ENCODE measurements at regions not wholly inside any gene's neighbourhood (a gene's known extent, or its start where the extent isn't known, plus 50 kb on each side); places are given as distances from the start of the nearest gene placed in this dataset.

DNA sequence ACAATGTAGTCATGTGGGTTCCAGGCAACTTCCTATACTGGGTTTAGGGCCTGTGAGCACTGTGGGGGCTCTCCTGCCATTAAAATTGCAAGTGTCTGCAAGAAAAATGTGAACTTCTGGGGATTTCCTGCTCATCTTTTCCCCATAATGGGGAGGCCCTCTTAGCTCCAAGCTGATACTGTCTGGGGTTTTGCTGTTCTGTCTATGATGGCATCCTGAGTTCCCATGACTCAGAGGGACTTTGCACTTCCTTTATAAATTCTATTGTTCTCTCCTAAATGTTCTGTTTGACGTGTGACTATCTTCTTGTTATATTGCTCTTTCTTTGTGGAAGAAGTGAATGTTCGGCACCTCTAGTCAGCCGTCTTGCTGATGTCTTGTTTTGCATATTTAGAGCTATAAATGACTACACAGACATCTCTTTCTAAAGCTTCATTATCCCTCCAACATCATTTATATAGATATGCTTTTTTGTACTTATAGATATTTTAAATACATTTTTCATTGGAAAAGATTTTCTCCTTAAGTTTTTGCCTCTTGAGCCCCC lies 465.8 kb downstream of the NAF1 start:
- no peaks in the 10 kb centered on the region for H3K9me3 ChIP-seq (ENCODE audit: low read length)
- no peak overlapping the region for H3K4me2 ChIP-seq (ENCODE audit: low read length)
- intact Hi-C loops (cut with micrococcal nuclease), result no loop called here
- no peaks in the 10 kb centered on the region for H3K27me3 ChIP-seq (ENCODE audit: low read length)
- H3F3A ChIP-seq (ENCODE audit: low read length, unreplicated experiment), result no peaks in the 10 kb centered on the region
- TF ChIP-seq CTCF (conservative IDR thresholded peaks at IDR 0.05; ENCODE audit: low read depth, low read length) (no peak), EZH2 (IDR thresholded peaks at IDR 0.05; ENCODE audit: low read length, unreplicated experiment) (no peak), EZH2phosphoT487 (IDR thresholded peaks at IDR 0.05; ENCODE audit: borderline replicate concordance, low read length) (no peak)
- H4K20me1 ChIP-seq (ENCODE audit: low read length), result no peaks in the 10 kb centered on the region
- H3K4me1 ChIP-seq (ENCODE audit: insufficient read depth, low read length), result no peaks in the 10 kb centered on the region
- H3K9ac ChIP-seq (ENCODE audit: low read length), result no peak overlapping the region
- no TSS peak for BruUV-seq (replicated peaks)
- ChIA-PET CTCF (no interaction called here), POLR2A (ENCODE audit: unreplicated experiment) (no interaction called here)
- no peak overlapping the region for H3K4me3 ChIP-seq (ENCODE audit: low read length)
- H3K36me3 ChIP-seq (ENCODE audit: low read depth, low read length), result no peaks in the 10 kb centered on the region
- H2AFZ ChIP-seq (ENCODE audit: low read length), result no peak overlapping the region
- H3K27ac ChIP-seq (ENCODE audit: low read length), result no peak overlapping the region
- no peak; the same call in 1 of the 2 replicates for ATAC-seq
- H3K79me2 ChIP-seq (ENCODE audit: low read length), result no peaks in the 10 kb centered on the region
- no peaks in the 10 kb centered on the region for H3K9me2 ChIP-seq (replicated peaks; ENCODE audit: low read length)
- DNase-seq, result no peak

DNA sequence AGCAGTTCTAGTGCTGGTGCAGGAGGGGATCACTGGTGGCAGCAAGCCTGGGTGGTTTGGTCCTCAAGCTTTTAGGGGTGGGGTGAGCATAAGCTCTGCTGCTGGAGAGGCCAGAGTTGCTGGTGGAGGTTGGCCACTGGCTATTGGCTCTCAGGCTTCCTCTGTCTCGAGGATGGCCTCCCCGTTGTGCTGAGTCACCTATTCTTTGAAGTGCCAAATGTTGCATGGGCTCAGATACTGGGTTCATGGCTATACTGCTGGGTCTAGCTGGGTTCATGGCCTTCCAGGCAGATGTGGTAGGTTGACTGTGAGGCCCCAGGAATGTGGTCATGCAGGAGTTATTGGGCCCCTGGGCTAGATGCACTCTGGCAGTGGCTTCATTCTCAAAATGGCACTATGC lies 466.3 kb downstream of the NAF1 start:
- Histone ChIP-seq H3K27me3 (ENCODE audit: low read length) (no peaks in the 10 kb centered on the region), H3K4me2 (ENCODE audit: low read length) (no peak overlapping the region), H2AFZ (ENCODE audit: low read length) (no peak overlapping the region), H3K27ac (ENCODE audit: low read length) (no peak overlapping the region), H3F3A (ENCODE audit: low read length, unreplicated experiment) (no peaks in the 10 kb centered on the region), H3K4me3 (ENCODE audit: low read length) (no peak overlapping the region), H3K79me2 (ENCODE audit: low read length) (no peaks in the 10 kb centered on the region), H3K4me1 (ENCODE audit: insufficient read depth, low read length) (no peaks in the 10 kb centered on the region), H3K9me3 (ENCODE audit: low read length) (no peaks in the 10 kb centered on the region), H3K36me3 (ENCODE audit: low read depth, low read length) (no peaks in the 10 kb centered on the region), H3K9me2 (replicated peaks; ENCODE audit: low read length) (no peaks in the 10 kb centered on the region), H4K20me1 (ENCODE audit: low read length) (no peaks in the 10 kb centered on the region), H3K9ac (ENCODE audit: low read length) (no peak overlapping the region)
- no peak for TF ChIP-seq CTCF (conservative IDR thresholded peaks at IDR 0.05; ENCODE audit: low read depth, low read length)
- TF ChIP-seq EZH2 (IDR thresholded peaks at IDR 0.05; ENCODE audit: low read length, unreplicated experiment), result no peak
- BruUV-seq (replicated peaks), result no TSS peak
- DNase-seq, result no peak
- intact Hi-C loops (cut with micrococcal nuclease), result no loop called here
- no peak for ATAC-seq
- ChIA-PET POLR2A (ENCODE audit: unreplicated experiment) (no interaction called here), CTCF (no interaction called here)

DNA sequence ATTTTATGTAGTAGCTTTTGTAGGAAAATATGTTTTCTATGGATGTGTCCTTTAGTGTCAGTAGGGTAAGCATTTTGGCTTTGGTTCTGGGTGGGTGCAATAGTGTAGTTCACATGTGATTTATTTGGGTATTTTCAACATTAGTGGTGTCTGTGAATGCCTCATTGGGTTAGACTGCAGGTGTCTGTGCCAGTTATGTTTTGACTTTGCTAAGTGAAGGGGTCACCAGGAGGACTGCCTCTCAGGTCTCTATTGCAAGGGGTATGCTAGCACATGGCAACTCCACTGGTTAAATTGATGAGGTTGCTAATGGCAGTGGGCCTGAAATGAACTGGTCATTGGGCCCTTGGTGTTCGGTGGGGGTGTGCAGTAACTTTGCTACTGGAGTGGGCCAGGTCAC lies 467.1 kb downstream of the NAF1 start:
- no peak overlapping the region for H3K4me2 ChIP-seq (ENCODE audit: low read length)
- H3K79me2 ChIP-seq (ENCODE audit: low read length), result no peaks in the 10 kb centered on the region
- H2AFZ ChIP-seq (ENCODE audit: low read length), result no peak overlapping the region
- no peak overlapping the region for H3K4me3 ChIP-seq (ENCODE audit: low read length)
- DNase-seq, result no peak
- H3K27ac ChIP-seq (ENCODE audit: low read length), result no peak overlapping the region
- POLR2A ChIA-PET (ENCODE audit: unreplicated experiment), result no interaction called here
- BruUV-seq (replicated peaks), result no TSS peak
- no peaks in the 10 kb centered on the region for H3K27me3 ChIP-seq (ENCODE audit: low read length)
- H3K4me1 ChIP-seq (ENCODE audit: insufficient read depth, low read length), result no peaks in the 10 kb centered on the region
- no peak overlapping the region for H3K9ac ChIP-seq (ENCODE audit: low read length)
- intact Hi-C loops (cut with micrococcal nuclease), result no loop called here
- no peaks in the 10 kb centered on the region for H3F3A ChIP-seq (ENCODE audit: low read length, unreplicated experiment)
- TF ChIP-seq EZH2 (IDR thresholded peaks at IDR 0.05; ENCODE audit: low read length, unreplicated experiment), result no peak
- no peak for TF ChIP-seq EZH2phosphoT487 (IDR thresholded peaks at IDR 0.05; ENCODE audit: borderline replicate concordance, low read length)
- TF ChIP-seq CTCF (conservative IDR thresholded peaks at IDR 0.05; ENCODE audit: low read depth, low read length), result no peak
- no peaks in the 10 kb centered on the region for H4K20me1 ChIP-seq (ENCODE audit: low read length)
- no peak for ATAC-seq
- CTCF ChIA-PET, result no interaction called here
- H3K9me2 ChIP-seq (replicated peaks; ENCODE audit: low read length), result no peaks in the 10 kb centered on the region
- no peaks in the 10 kb centered on the region for H3K9me3 ChIP-seq (ENCODE audit: low read length)
- H3K36me3 ChIP-seq (ENCODE audit: low read depth, low read length), result no peaks in the 10 kb centered on the region

All from PC-3 (cell line).